Transverse colon (tissue), 4 donors: ENCODE measurements at regions not wholly inside any gene's neighbourhood (a gene's known extent, or its start where the extent isn't known, plus 50 kb on each side); places are given as distances from the start of the nearest gene placed in this dataset.

Experiments used
- DNase-seq: peaks from one replicate; pipeline ENCODE4 v3.0.0-alpha.2; 2019
- H3K27ac ChIP-seq, 4 donors: fragments of 200-600 bp; sonication (generic); 2 replicates each; pipeline ENCODE4 v1.5.1; 2016 to 2018; ENCODE audit warnings: inconsistent platforms in 4 of 4
- H3K27me3 ChIP-seq: fragments of 200-600 bp; sonication (generic); 2 replicates; pipeline ENCODE4 v1.5.1; 2017; ENCODE audit warnings: inconsistent platforms
- H3K36me3 ChIP-seq, 4 donors: fragments of 200-600 bp; sonication (generic); 2 replicates each; pipeline ENCODE4 v1.5.1; 2017 to 2019; ENCODE audit warnings: inconsistent platforms in 4 of 4
- H3K4me1 ChIP-seq, 4 donors: fragments of 200-600 bp; sonication (generic); 2 replicates each; pipeline ENCODE4 v1.5.1; 2017 to 2020; ENCODE audit warnings: inconsistent platforms in 4 of 4
- H3K4me3 ChIP-seq, 4 donors: fragments of 200-600 bp; sonication (generic); 1 replicate in 1 of 4; 2 replicates in 3 of 4; pipeline versions ENCODE4 v1.5.1 to v1.6.1; 2017 to 2019; ENCODE audit warnings: inconsistent platforms in 4 of 4
- H3K9me3 ChIP-seq, 2 donors: fragments of 200-600 bp; sonication (generic); 2 replicates each; pipeline ENCODE4 v1.5.1; 2017 to 2019; ENCODE audit warnings: inconsistent platforms in 2 of 2
- CTCF ChIP-seq, 5 experiments: fragments of 200-600 bp in 3 of 5; fragments of 450-650 bp in 2 of 5; sonication (generic) in 3 of 5; IDR thresholded peaks; 1 replicate in 2 of 5; 2 replicates in 3 of 5; pipeline ENCODE4 v1.5.1; 2016 to 2017; ENCODE audit warnings: antibody characterized with exemption in 5 of 5, inconsistent platforms in 3 of 5, mild to moderate bottlenecking in 2 of 5, moderate library complexity in 1 of 5
- EP300 ChIP-seq: sonication (generic); formaldehyde crosslinking; IDR thresholded peaks from one replicate; pipeline ENCODE4 v1.6.1; 2017; ENCODE audit warnings: antibody characterized with exemption, low read depth
- POLR2A ChIP-seq: fragments of 450-650 bp; IDR thresholded peaks from one replicate; pipeline ENCODE4 v1.6.1; 2016; ENCODE audit warnings: antibody characterized with exemption, mild to moderate bottlenecking, moderate library complexity
- POLR2AphosphoS5 ChIP-seq, 3 donors: sonication (generic); formaldehyde crosslinking; IDR thresholded peaks; one replicate each; pipeline ENCODE4 v1.6.1; 2016; ENCODE audit warnings: antibody characterized with exemption in 3 of 3
- WGBS, 2 donors: methylation state at CpG; one replicate each; pipeline ENCODE4 v1.1.5; 2018; ENCODE audit warnings: low coverage in 1 of 2; 5-methylcytosine and 5-hydroxymethylcytosine counted together
- in situ Hi-C, 4 donors: fragments of 200-750 bp; cut with MboI; loops; one replicate each; pipeline versions ENCODE4 v1.15.0 to v1.15.1; 2017; ENCODE audit warnings: low sequenced_read_pairs in 3 of 4, low pct_ligation_motif_present in 1 of 4, low pct_unique_long_range_greater_than_20kb in 1 of 4
- intact Hi-C: fragments of 100-400 bp; cut with DNase I; formaldehyde crosslinking; loops from one replicate; pipeline ENCODE4 v1.15.1; 2023; ENCODE audit warnings: low total_unique reads

DNA sequence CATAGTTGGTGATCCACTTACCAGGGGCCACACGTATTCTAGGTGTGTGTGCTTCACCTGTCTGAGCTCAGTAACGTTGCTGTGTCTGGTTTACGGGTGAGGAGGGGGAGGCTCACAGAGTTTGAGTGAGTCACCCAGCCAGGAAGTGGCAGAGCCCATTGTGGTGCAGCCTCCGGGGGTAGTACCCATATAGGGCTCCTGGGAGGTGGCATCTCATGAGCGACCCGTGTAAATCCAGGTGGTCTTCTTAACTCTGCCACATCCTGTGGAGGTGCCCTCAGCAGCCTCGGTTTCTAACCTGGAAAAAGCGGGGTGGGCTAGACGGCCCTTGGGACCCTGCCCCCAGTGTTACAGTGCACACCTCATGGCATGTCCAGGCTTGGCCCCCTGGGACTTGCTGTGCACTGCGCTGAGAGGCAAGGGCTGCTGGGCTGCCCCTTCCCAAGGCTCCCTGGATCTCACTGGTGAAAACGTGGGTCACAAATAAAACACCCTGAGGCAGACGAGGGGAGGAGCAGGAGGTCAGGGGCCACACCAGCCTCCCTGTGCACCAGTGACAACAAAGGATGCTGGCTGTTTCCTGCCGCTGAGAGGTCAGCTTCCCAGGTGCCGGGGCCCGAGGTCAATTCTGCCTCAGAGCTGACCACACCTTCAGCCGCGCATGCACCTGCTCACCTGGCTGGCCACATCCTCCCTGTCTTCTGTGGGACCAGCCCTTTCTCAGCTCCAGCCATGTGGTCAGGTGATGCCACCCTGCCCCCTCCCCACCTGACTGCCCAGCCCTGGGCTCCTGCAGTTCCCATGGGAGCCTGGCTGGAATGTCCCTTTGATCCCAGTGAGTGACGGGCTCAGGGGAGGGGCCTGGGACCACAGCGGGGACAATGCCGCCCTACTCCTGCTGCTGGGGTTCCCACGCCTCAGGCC lies 305.1 kb downstream of the CTTN start:
- Histone ChIP-seq H3K36me3 (no peaks in the 10 kb centered on the region), H3K9me3 (no peaks in the 10 kb centered on the region), H3K27me3 (no peaks in the 10 kb centered on the region), H3K27ac (no peak overlapping the region), H3K4me1 (no peaks in the 10 kb centered on the region), H3K4me3 (no peak overlapping the region)
- 75% methylated on average over 21 of the region's 21 CpGs; no CpG with 5 or more reads in 1 of the 2 donors for WGBS, 2 donors
- intact Hi-C loops, result no loop called here
- no peak for DNase-seq
- in situ Hi-C loops, result no loop called here
- no peak for TF ChIP-seq EP300
- no peak for TF ChIP-seq POLR2AphosphoS5 (IDR thresholded peaks at IDR 0.05)
- no peak for TF ChIP-seq POLR2A
- no peak for TF ChIP-seq CTCF (IDR thresholded peaks at IDR 0.05)

GRCh38 chr11:70705097-70705496 lies 306.8 kb downstream of the CTTN start:
- Histone ChIP-seq H3K4me3 (no peak overlapping the region), H3K9me3 (no peaks in the 10 kb centered on the region), H3K27me3 (no peaks in the 10 kb centered on the region), H3K36me3 (no peaks in the 10 kb centered on the region), H3K4me1 (no peaks in the 10 kb centered on the region), H3K27ac (no peak overlapping the region)
- TF ChIP-seq POLR2A (no peak), POLR2AphosphoS5 (IDR thresholded peaks at IDR 0.05) (no peak), EP300 (no peak), CTCF (IDR thresholded peaks at IDR 0.05) (no peak)
- in situ Hi-C loops (no loop called here), intact Hi-C loops (no loop called here)
- DNase-seq, result no peak

DNA sequence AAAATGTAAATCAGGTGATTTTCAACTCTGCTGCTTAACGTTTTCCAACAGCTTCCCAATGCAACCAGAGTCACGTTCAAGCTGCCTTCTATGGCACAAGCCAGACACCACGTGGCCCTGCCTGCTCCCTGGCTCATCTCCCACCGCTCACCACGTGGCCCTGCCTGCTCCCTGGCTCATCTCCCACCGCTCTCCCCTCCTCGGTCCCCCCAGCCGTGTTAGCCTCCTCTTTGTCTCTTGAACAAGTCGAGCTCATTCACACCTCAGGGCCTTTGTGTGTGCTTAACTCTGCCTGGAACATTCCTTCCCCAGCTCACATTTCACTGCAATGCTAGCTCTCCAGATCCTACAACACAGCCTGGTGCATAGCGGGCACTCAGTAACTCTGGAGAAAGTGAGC lies 307.6 kb downstream of the CTTN start:
- Histone ChIP-seq H3K36me3 (no peaks in the 10 kb centered on the region), H3K4me1 (no peaks in the 10 kb centered on the region), H3K9me3 (no peaks in the 10 kb centered on the region), H3K4me3 (no peak overlapping the region), H3K27me3 (no peaks in the 10 kb centered on the region), H3K27ac (no peak overlapping the region)
- TF ChIP-seq CTCF (IDR thresholded peaks at IDR 0.05) (no peak), POLR2AphosphoS5 (IDR thresholded peaks at IDR 0.05) (no peak), POLR2A (no peak), EP300 (no peak)
- WGBS, 2 donors, result 75 to 80% methylated on average over 1 to 10 of the region's 10 CpGs
- intact Hi-C loops (no loop called here), in situ Hi-C loops (no loop called here)
- DNase-seq, result no peak

GRCh38 chr11:70707821-70708220 lies 309.5 kb downstream of the CTTN start:
- intact Hi-C loops (no loop called here), in situ Hi-C loops (no loop called here)
- Histone ChIP-seq H3K36me3 (no peaks in the 10 kb centered on the region), H3K9me3 (no peaks in the 10 kb centered on the region), H3K27me3 (no peaks in the 10 kb centered on the region), H3K27ac (no peak overlapping the region), H3K4me3 (no peak overlapping the region), H3K4me1 (peaks cover 0 to 8% (median 0%) of the 10 kb centered on the region in 4 donors)
- no peak for DNase-seq
- no peak for TF ChIP-seq EP300
- no peak for TF ChIP-seq POLR2A
- TF ChIP-seq CTCF (IDR thresholded peaks at IDR 0.05), result no peak
- no peak for TF ChIP-seq POLR2AphosphoS5 (IDR thresholded peaks at IDR 0.05)
- WGBS, 2 donors, result 77% methylated on average over 6 of the region's 6 CpGs; no CpG with 5 or more reads in 1 of the 2 donors
